ENCODE measurements at regions not wholly inside any gene's neighbourhood (a gene's known extent, or its start where the extent isn't known, plus 50 kb on each side); places are given as distances from the start of the nearest gene placed in this dataset.
A peak's percentile ranks its signal among the peaks of the same experiment; 100 is the strongest.

GRCh38 chr5:91229031-91229727 is 153.9 kb downstream of the ARRDC3 start:
- no peaks in the 10 kb centered on the region for H3K36me3 ChIP-seq (ENCODE audit: low read depth, missing control alignments)
- no peak overlapping the region for H3K4me3 ChIP-seq
- TF ChIP-seq CTCF (IDR thresholded peaks at IDR 0.05), result no peak
- no peak for TF ChIP-seq POLR2A (IDR thresholded peaks at IDR 0.05)
- H3K27ac ChIP-seq, result no peak overlapping the region
- no peaks in the 10 kb centered on the region for H3K27me3 ChIP-seq
- WGBS, 2 donors, result 83 to 86% methylated on average over 1 of the region's 1 CpG
- intact Hi-C loops (cut with DNase I; ENCODE audit: low total_unique reads), result no loop called here
- H3K4me1 ChIP-seq, result no peaks in the 10 kb centered on the region
- no peak for DNase-seq
- no peaks in the 10 kb centered on the region for H3K9me3 ChIP-seq

- 90 to 95% methylated on average over 1 of the region's 1 CpG for WGBS, 2 donors
Observed at GRCh38 chr5:91228188-91228587, 154.9 kb downstream of the ARRDC3 start.

GRCh38 chr5:91225848-91226686 is 157.1 kb downstream of the ARRDC3 start:
- DNase-seq, result peak; percentile 20
- Histone ChIP-seq H3K4me1 (no peaks in the 10 kb centered on the region), H3K36me3 (ENCODE audit: low read depth, missing control alignments) (no peaks in the 10 kb centered on the region), H3K27ac (no peak overlapping the region), H3K27me3 (no peaks in the 10 kb centered on the region), H3K4me3 (no peak overlapping the region), H3K9me3 (no peaks in the 10 kb centered on the region)
- WGBS, 2 donors, result 83 to 87% methylated on average over 10 of the region's 10 CpGs
- intact Hi-C loops (cut with DNase I; ENCODE audit: low total_unique reads), result no loop called here
- TF ChIP-seq POLR2A (IDR thresholded peaks at IDR 0.05) (no peak), CTCF (IDR thresholded peaks at IDR 0.05) (no peak)

More at GRCh38 chr5:91228188-91228587, 154.9 kb downstream of the ARRDC3 start:
- TF ChIP-seq CTCF (IDR thresholded peaks at IDR 0.05) (no peak), POLR2A (IDR thresholded peaks at IDR 0.05) (no peak)
- Histone ChIP-seq H3K4me3 (no peak overlapping the region), H3K4me1 (no peaks in the 10 kb centered on the region), H3K27me3 (no peaks in the 10 kb centered on the region), H3K9me3 (no peaks in the 10 kb centered on the region), H3K27ac (no peak overlapping the region), H3K36me3 (ENCODE audit: low read depth, missing control alignments) (no peaks in the 10 kb centered on the region)
- intact Hi-C loops (cut with DNase I; ENCODE audit: low total_unique reads), result no loop called here
- no peak for DNase-seq

GRCh38 chr5:91224969-91225368 is 158.1 kb downstream of the ARRDC3 start:
- H3K36me3 ChIP-seq (ENCODE audit: low read depth, missing control alignments), result no peaks in the 10 kb centered on the region
- no peak for DNase-seq
- H3K27me3 ChIP-seq, result no peaks in the 10 kb centered on the region
- intact Hi-C loops (cut with DNase I; ENCODE audit: low total_unique reads), result no loop called here
- 73 to 74% methylated on average over 2 of the region's 2 CpGs for WGBS, 2 donors
- TF ChIP-seq CTCF (IDR thresholded peaks at IDR 0.05) (no peak), POLR2A (IDR thresholded peaks at IDR 0.05) (no peak)
- H3K4me3 ChIP-seq, result no peak overlapping the region
- no peak overlapping the region for H3K27ac ChIP-seq
- H3K4me1 ChIP-seq, result no peaks in the 10 kb centered on the region
- H3K9me3 ChIP-seq, result no peaks in the 10 kb centered on the region
